ENCODE measurements at regions not wholly inside any gene's neighbourhood (a gene's known extent, or its start where the extent isn't known, plus 50 kb on each side); places are given as distances from the start of the nearest gene placed in this dataset.
"Not testable (repeated sequence)": the region's sequence is repeated elsewhere in the genome, so short reads cannot be mapped to it uniquely, and the experiment has no call there.

- H2AFZ ChIP-seq (ENCODE audit: low read depth, low read length); DNase-seq (ENCODE audit: extremely low read depth in 1 of 4, low spot score in 3 of 4); H3K4me2 ChIP-seq (ENCODE audit: insufficient read depth, low read length); ATAC-seq; FAIRE-seq; H3K27me3 ChIP-seq (ENCODE audit: control insufficient read depth in 2 of 2, insufficient read depth in 2 of 2, low read length in 2 of 2); H3K4me3 ChIP-seq; H3K9me1 ChIP-seq (ENCODE audit: control insufficient read depth, insufficient read depth, low read length); H4K20me1 ChIP-seq (replicated peaks; ENCODE audit: control insufficient read depth, insufficient read depth, low read length); CTCF ChIA-PET (ENCODE audit: low intra/inter-chr PET ratio); in situ Hi-C loops (cut with MboI); H3K9me3 ChIP-seq (replicated peaks; ENCODE audit: control insufficient read depth, insufficient read depth, low read depth, low read length); H3K9ac ChIP-seq (ENCODE audit: insufficient read depth in 1 of 2, low read depth in 2 of 2, low read length in 2 of 2); BruUV-seq (replicated peaks); intact Hi-C loops (cut with micrococcal nuclease); H3K79me2 ChIP-seq (ENCODE audit: control insufficient read depth, insufficient read depth, low read length); H3K27ac ChIP-seq (ENCODE audit: extremely low read depth, low read depth, low read length); POLR2A ChIA-PET; H3K4me1 ChIP-seq (replicated peaks in 1 of 2; ENCODE audit: control insufficient read depth in 2 of 2, insufficient read depth in 2 of 2, low read length in 2 of 2); H3K36me3 ChIP-seq (ENCODE audit: control insufficient read depth, insufficient read depth, low read length): not testable (repeated sequence)
Observed at GRCh38 chrY:26352931-26353330, 731.0 kb downstream of the CDY1 start.

- no peak overlapping the region for H3K9ac ChIP-seq (ENCODE audit: insufficient read depth in 1 of 2, low read depth in 2 of 2, low read length in 2 of 2)
- no peaks in the 10 kb centered on the region for H3K36me3 ChIP-seq (ENCODE audit: control insufficient read depth, insufficient read depth, low read length)
- no peak overlapping the region for H3K4me3 ChIP-seq
- no peak overlapping the region for H3K4me2 ChIP-seq (ENCODE audit: insufficient read depth, low read length)
- no peaks in the 10 kb centered on the region for H3K4me1 ChIP-seq (replicated peaks in 1 of 2; ENCODE audit: control insufficient read depth in 2 of 2, insufficient read depth in 2 of 2, low read length in 2 of 2)
- intact Hi-C loops (cut with micrococcal nuclease) (no loop called here), in situ Hi-C loops (cut with MboI) (no loop called here)
- H3K9me1 ChIP-seq (ENCODE audit: control insufficient read depth, insufficient read depth, low read length): no peaks in the 10 kb centered on the region
- FAIRE-seq (no peak), DNase-seq (ENCODE audit: extremely low read depth in 1 of 4, low spot score in 3 of 4) (no peak), ATAC-seq (no peak)
- no TSS peak for BruUV-seq (replicated peaks)
- H4K20me1 ChIP-seq (replicated peaks; ENCODE audit: control insufficient read depth, insufficient read depth, low read length): no peaks in the 10 kb centered on the region
- POLR2A ChIA-PET: no interaction called here
- no peaks in the 10 kb centered on the region for H3K9me3 ChIP-seq (replicated peaks; ENCODE audit: control insufficient read depth, insufficient read depth, low read depth, low read length)
- no peak overlapping the region for H3K27ac ChIP-seq (ENCODE audit: extremely low read depth, low read depth, low read length)
- CTCF ChIA-PET (ENCODE audit: low intra/inter-chr PET ratio): no interaction called here
- H2AFZ ChIP-seq (ENCODE audit: low read depth, low read length): no peak overlapping the region
- H3K79me2 ChIP-seq (ENCODE audit: control insufficient read depth, insufficient read depth, low read length): no peaks in the 10 kb centered on the region
- H3K27me3 ChIP-seq (ENCODE audit: control insufficient read depth in 2 of 2, insufficient read depth in 2 of 2, low read length in 2 of 2): no peaks in the 10 kb centered on the region
- WGBS (ENCODE audit: insufficient coverage, low coverage, missing lambda C conversion rate): no CpG with 5 or more reads among the region's 1 CpG
- no peak for TF ChIP-seq TGIF2 (CRISPR knock-in tag; IDR thresholded peaks at IDR 0.05)
- TF ChIP-seq FOXP4 (CRISPR knock-in tag; IDR thresholded peaks at IDR 0.05; ENCODE audit: borderline replicate concordance): no peak
- no peak for TF ChIP-seq MBD2 (IDR thresholded peaks at IDR 0.05; ENCODE audit: borderline replicate concordance, low read depth)
- TF ChIP-seq IRF9 (tag; IDR thresholded peaks at IDR 0.05): no peak
- no peak for TF ChIP-seq FOSL1 (tag; conservative IDR thresholded peaks at IDR 0.05)
- TF ChIP-seq CREB5 (CRISPR knock-in tag; IDR thresholded peaks at IDR 0.05): no peak
- TF ChIP-seq SLC30A9 (CRISPR knock-in tag; IDR thresholded peaks at IDR 0.05): no peak
- no peak for TF ChIP-seq ZC3H4 (CRISPR knock-in tag; IDR thresholded peaks at IDR 0.05; ENCODE audit: borderline replicate concordance)
- TF ChIP-seq UBTF (IDR thresholded peaks at IDR 0.05; ENCODE audit: borderline replicate concordance in 1 of 2, low read depth in 2 of 2, low read length in 2 of 2): no peak
- TF ChIP-seq NR3C1 (CRISPR knock-in tag; IDR thresholded peaks at IDR 0.05): no peak
Observed at GRCh38 chrY:26354191-26354590, 732.3 kb downstream of the CDY1 start.

Data from K562 (cell line).